HEK293 (cell line): ENCODE measurements at regions not wholly inside any gene's neighbourhood (a gene's known extent, or its start where the extent isn't known, plus 50 kb on each side); places are given as distances from the start of the nearest gene placed in this dataset.

ENCODE experiments used
- CTCF ChIA-PET: fragments of 350-600 bp; formaldehyde crosslinking; extraction: SDS; loops from one replicate; lab custom pipeline; 2021; ENCODE audit warnings: antibody characterized with exemption; lab: Yijun Ruan, JAX
- POLR2A ChIA-PET: fragments of 300-600 bp; formaldehyde crosslinking; extraction: SDS; loops from one replicate; lab custom pipeline; 2020; ENCODE audit warnings: antibody characterized with exemption, inconsistent platforms; lab: Yijun Ruan, JAX
- H3K27ac ChIP-seq: fragments of 200-500 bp; sonication (Bioruptor generic); 2 replicates; pipeline ENCODE4 v1.5.1; 2014; ENCODE audit warnings: low read depth, low read length, control low read depth, inconsistent platforms; ENCODE audit errors: extremely low read depth
- H3K36me3 ChIP-seq, 2 experiments: fragments of 200-500 bp in 1 of 2; sonication (Bioruptor generic) in 1 of 2; 1 replicate in 1 of 2; 2 replicates in 1 of 2; pipeline ENCODE4 v1.5.1; 2014 to 2017; ENCODE audit warnings: inconsistent platforms in 2 of 2, low read length in 2 of 2; ENCODE audit not compliant: control insufficient read depth in 2 of 2, insufficient read depth in 1 of 2
- H3K4me1 ChIP-seq: fragments of 200-500 bp; sonication (Bioruptor generic); 2 replicates; pipeline ENCODE4 v1.5.1; 2014; ENCODE audit warnings: mild to moderate bottlenecking, low read length, inconsistent platforms; ENCODE audit not compliant: control insufficient read depth, insufficient read depth
- H3K4me3 ChIP-seq: 2 replicates; pipeline ENCODE4 v1.5.1; 2011; ENCODE audit warnings: low read depth, mild to moderate bottlenecking, control low read depth, low read length, moderate library complexity
- H3K9me3 ChIP-seq: fragments of 200-500 bp; sonication (Bioruptor generic); 2 replicates; pipeline ENCODE4 v1.5.1; 2014; ENCODE audit warnings: low read depth, low read length, inconsistent platforms; ENCODE audit not compliant: control insufficient read depth, insufficient read depth
- GLI4 ChIP-seq: fragments of 450-650 bp; formaldehyde crosslinking; IDR thresholded peaks from 2 replicates; pipeline ENCODE4 v1.5.1; 2016; ENCODE audit warnings: missing biosample characterization, missing genetic modification characterization
- KLF1 ChIP-seq: fragments of 450-650 bp; formaldehyde crosslinking; IDR thresholded peaks from 2 replicates; pipeline ENCODE4 v1.5.1; 2016; ENCODE audit warnings: missing biosample characterization, missing genetic modification characterization
- KLF7 ChIP-seq: fragments of 450-650 bp; formaldehyde crosslinking; IDR thresholded peaks from 2 replicates; pipeline ENCODE4 v1.5.1; 2016; ENCODE audit warnings: missing biosample characterization, missing genetic modification characterization, borderline replicate concordance
- OVOL3 ChIP-seq: fragments of 450-650 bp; formaldehyde crosslinking; IDR thresholded peaks from 2 replicates; pipeline ENCODE4 v1.5.1; 2016; ENCODE audit warnings: missing biosample characterization, missing genetic modification characterization
- SP2 ChIP-seq: fragments of 450-650 bp; formaldehyde crosslinking; IDR thresholded peaks from 2 replicates; pipeline ENCODE4 v1.5.1; 2016; ENCODE audit warnings: missing biosample characterization, missing genetic modification characterization
- WT1 ChIP-seq: fragments of 450-650 bp; formaldehyde crosslinking; IDR thresholded peaks from 2 replicates; pipeline ENCODE4 v1.5.1; 2016; ENCODE audit warnings: missing biosample characterization, missing genetic modification characterization
- ZNF169 ChIP-seq: fragments of 450-650 bp; formaldehyde crosslinking; IDR thresholded peaks from 2 replicates; pipeline ENCODE4 v1.5.1; 2016; ENCODE audit warnings: missing biosample characterization, missing genetic modification characterization
- ZNF302 ChIP-seq: fragments of 450-650 bp; formaldehyde crosslinking; IDR thresholded peaks from 2 replicates; pipeline ENCODE4 v1.5.1; 2016; ENCODE audit warnings: missing biosample characterization, missing genetic modification characterization, low read depth
- ZNF341 ChIP-seq: fragments of 450-650 bp; formaldehyde crosslinking; IDR thresholded peaks from 2 replicates; pipeline ENCODE4; 2016; ENCODE audit warnings: low read depth, missing biosample characterization, missing genetic modification characterization
- ZNF37A ChIP-seq: fragments of 450-650 bp; IDR thresholded peaks from 2 replicates; pipeline ENCODE4 v1.5.1; 2018; ENCODE audit warnings: missing biosample characterization, missing genetic modification characterization
- ZNF521 ChIP-seq: fragments of 450-650 bp; formaldehyde crosslinking; IDR thresholded peaks from 2 replicates; pipeline ENCODE4 v1.5.1; 2017; ENCODE audit warnings: missing biosample characterization, mild to moderate bottlenecking, missing genetic modification characterization
- ZNF529 ChIP-seq: fragments of 450-650 bp; formaldehyde crosslinking; IDR thresholded peaks from 2 replicates; pipeline ENCODE4 v1.5.1; 2017; ENCODE audit warnings: missing genetic modification characterization, missing biosample characterization; ENCODE audit not compliant: insufficient replicate concordance
- ZNF530 ChIP-seq: fragments of 450-650 bp; formaldehyde crosslinking; IDR thresholded peaks from 2 replicates; pipeline ENCODE4 v1.5.1; 2016; ENCODE audit warnings: low read depth, missing biosample characterization, missing genetic modification characterization
- ZNF658 ChIP-seq: fragments of 450-650 bp; formaldehyde crosslinking; IDR thresholded peaks from 2 replicates; pipeline ENCODE4; 2016; ENCODE audit warnings: missing biosample characterization, missing genetic modification characterization
- ZNF792 ChIP-seq: fragments of 450-650 bp; formaldehyde crosslinking; IDR thresholded peaks from 2 replicates; pipeline ENCODE4 v1.5.1; 2016; ENCODE audit warnings: missing biosample characterization, missing genetic modification characterization
- ZNF837 ChIP-seq: fragments of 450-650 bp; formaldehyde crosslinking; IDR thresholded peaks from 2 replicates; pipeline ENCODE4 v1.5.1; 2016; ENCODE audit warnings: missing biosample characterization, missing genetic modification characterization
- ZSCAN16 ChIP-seq: fragments of 450-650 bp; formaldehyde crosslinking; IDR thresholded peaks from 2 replicates; pipeline ENCODE4 v1.5.1; 2016; ENCODE audit warnings: missing biosample characterization, missing genetic modification characterization
- TF ChIP-seq, protein P1 (sequence below): fragments of 450-650 bp; formaldehyde crosslinking; IDR thresholded peaks from 2 replicates; pipeline ENCODE4 v1.5.1; 2017; ENCODE audit warnings: missing biosample characterization, missing genetic modification characterization
- TF ChIP-seq, protein P2 (sequence below): fragments of 450-650 bp; formaldehyde crosslinking; IDR thresholded peaks from 2 replicates; pipeline ENCODE4 v1.5.1; 2016; ENCODE audit warnings: missing biosample characterization, missing genetic modification characterization, borderline replicate concordance

DNA sequence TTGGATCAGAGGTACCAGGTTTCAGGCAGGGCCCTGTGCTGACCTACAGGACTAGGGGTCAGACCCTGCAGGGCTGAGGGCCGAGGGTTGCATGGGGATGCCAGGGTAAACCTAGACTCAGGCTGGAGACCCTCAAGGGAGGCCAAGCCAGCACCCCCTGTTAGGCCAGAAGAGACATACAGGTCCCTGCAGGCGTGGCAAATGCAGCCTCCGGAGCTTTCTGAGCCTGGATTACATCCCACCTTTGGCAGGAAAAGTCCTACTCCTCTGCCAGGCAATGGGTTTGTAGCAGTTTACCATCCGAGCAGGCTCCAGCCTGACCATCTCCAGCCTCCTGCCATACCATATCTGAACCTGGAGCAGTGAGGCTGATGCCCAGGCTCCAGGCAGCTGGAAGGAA, 425.3 kb downstream of the NPHP4 start:
- TF ChIP-seq WT1 (tag by site-specific recombination): no peak
- TF ChIP-seq, all 188 proteins: peak for 0
- CTCF ChIA-PET: interaction anchor here (1.2 kb wide), 1 partner anchor 52 kb away, joined by 4 read pairs; no protein-coding TSS in a partner anchor
- H3K4me1 ChIP-seq: no peaks in the 10 kb centered on the region

DNA sequence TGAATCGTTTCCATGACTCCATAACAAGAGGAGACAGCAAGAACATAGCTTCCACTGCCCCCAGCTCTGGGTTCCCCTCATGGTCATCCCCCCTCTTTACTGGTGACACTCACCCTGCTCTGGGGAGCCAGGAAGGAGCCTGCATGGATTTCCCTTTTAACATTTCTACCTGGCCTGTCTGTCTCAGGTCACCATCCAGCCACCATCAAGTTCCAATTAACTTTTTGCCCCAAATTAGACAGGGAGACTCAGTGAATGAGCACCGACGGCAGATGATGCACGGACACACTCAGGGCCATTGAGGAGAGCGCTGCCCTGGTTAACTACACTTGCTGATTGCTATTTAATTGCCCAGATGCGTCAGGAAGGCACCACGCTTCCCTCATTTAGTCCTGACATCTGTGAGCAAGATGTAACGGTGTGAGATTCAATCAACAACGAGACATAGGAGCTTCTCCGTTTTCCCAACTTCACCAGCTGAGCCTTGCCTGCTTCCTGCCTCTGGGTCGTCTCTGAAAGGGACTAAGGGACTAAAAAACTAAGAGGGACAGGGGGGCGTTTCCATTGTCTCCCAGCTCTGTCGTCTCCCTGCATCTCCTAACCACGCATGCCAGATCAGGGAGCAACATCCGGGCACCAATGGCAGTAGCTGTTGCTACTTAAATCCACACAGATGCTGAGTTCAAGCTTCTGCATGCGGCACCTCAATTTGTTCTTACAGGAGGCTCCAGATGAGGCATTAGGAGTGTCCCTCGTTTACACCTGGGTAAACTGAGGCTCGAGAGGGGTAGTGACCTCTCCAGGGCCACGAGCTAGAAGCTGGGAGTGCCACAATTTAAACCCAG, 426.7 kb downstream of the NPHP4 start:
- no peaks in the 10 kb centered on the region for H3K4me1 ChIP-seq
- no peak overlapping the region for H3K27ac ChIP-seq
- H3K36me3 ChIP-seq: no peaks in the 10 kb centered on the region
- no peak overlapping the region for H3K4me3 ChIP-seq
- no peaks in the 10 kb centered on the region for H3K9me3 ChIP-seq
- TF ChIP-seq ZNF341: no peak
- no peak for TF ChIP-seq ZNF530 (tag by site-specific recombination)
- TF ChIP-seq ZNF521 (tag by site-specific recombination): no peak
- TF ChIP-seq KLF7 (tag by site-specific recombination): no peak
- no peak for TF ChIP-seq GLI4 (tag by site-specific recombination)
- TF ChIP-seq, protein P1, sequence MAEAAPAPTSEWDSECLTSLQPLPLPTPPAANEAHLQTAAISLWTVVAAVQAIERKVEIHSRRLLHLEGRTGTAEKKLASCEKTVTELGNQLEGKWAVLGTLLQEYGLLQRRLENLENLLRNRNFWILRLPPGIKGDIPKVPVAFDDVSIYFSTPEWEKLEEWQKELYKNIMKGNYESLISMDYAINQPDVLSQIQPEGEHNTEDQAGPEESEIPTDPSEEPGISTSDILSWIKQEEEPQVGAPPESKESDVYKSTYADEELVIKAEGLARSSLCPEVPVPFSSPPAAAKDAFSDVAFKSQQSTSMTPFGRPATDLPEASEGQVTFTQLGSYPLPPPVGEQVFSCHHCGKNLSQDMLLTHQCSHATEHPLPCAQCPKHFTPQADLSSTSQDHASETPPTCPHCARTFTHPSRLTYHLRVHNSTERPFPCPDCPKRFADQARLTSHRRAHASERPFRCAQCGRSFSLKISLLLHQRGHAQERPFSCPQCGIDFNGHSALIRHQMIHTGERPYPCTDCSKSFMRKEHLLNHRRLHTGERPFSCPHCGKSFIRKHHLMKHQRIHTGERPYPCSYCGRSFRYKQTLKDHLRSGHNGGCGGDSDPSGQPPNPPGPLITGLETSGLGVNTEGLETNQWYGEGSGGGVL (tag by site-specific recombination): no peak
- TF ChIP-seq OVOL3 (tag by site-specific recombination): no peak
- TF ChIP-seq, protein P2, sequence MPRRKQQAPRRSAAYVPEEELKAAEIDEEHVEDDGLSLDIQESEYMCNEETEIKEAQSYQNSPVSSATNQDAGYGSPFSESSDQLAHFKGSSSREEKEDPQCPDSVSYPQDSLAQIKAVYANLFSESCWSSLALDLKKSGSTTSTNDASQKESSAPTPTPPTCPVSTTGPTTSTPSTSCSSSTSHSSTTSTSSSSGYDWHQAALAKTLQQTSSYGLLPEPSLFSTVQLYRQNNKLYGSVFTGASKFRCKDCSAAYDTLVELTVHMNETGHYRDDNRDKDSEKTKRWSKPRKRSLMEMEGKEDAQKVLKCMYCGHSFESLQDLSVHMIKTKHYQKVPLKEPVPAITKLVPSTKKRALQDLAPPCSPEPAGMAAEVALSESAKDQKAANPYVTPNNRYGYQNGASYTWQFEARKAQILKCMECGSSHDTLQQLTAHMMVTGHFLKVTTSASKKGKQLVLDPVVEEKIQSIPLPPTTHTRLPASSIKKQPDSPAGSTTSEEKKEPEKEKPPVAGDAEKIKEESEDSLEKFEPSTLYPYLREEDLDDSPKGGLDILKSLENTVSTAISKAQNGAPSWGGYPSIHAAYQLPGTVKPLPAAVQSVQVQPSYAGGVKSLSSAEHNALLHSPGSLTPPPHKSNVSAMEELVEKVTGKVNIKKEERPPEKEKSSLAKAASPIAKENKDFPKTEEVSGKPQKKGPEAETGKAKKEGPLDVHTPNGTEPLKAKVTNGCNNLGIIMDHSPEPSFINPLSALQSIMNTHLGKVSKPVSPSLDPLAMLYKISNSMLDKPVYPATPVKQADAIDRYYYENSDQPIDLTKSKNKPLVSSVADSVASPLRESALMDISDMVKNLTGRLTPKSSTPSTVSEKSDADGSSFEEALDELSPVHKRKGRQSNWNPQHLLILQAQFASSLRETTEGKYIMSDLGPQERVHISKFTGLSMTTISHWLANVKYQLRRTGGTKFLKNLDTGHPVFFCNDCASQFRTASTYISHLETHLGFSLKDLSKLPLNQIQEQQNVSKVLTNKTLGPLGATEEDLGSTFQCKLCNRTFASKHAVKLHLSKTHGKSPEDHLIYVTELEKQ (tag by site-specific recombination): no peak
- TF ChIP-seq ZNF792: no peak
- no peak for TF ChIP-seq ZNF302 (tag by site-specific recombination)
- no peak for TF ChIP-seq ZNF37A (tag by site-specific recombination)
- no peak for TF ChIP-seq ZSCAN16
- no peak for TF ChIP-seq SP2 (tag by site-specific recombination)
- TF ChIP-seq KLF1 (tag by site-specific recombination): no peak
- TF ChIP-seq ZNF658: no peak
- TF ChIP-seq ZNF529 (tag by site-specific recombination): no peak
- TF ChIP-seq ZNF169 (tag by site-specific recombination): no peak
- TF ChIP-seq ZNF837 (tag by site-specific recombination): no peak
- CTCF ChIA-PET: interaction anchor here (0.6 kb wide), 1 partner anchor 181 kb away, joined by 4 read pairs; no protein-coding TSS in a partner anchor
- POLR2A ChIA-PET: no interaction called here

More for the DNA sequence above, 425.3 kb downstream of the NPHP4 start:
- POLR2A ChIA-PET: no interaction called here
- H3K4me3 ChIP-seq: no peak overlapping the region
- no peaks in the 10 kb centered on the region for H3K36me3 ChIP-seq
- H3K9me3 ChIP-seq: no peaks in the 10 kb centered on the region
- H3K27ac ChIP-seq: no peak overlapping the region
